SK-N-SH treated with all-trans-retinoic acid at 6 μM for 48 hours (cell line): ENCODE measurements at regions not wholly inside any gene's neighbourhood (a gene's known extent, or its start where the extent isn't known, plus 50 kb on each side); places are given as distances from the start of the nearest gene placed in this dataset.

Source experiments
- ATAC-seq: fragments of 200-7000 bp; cut with Tn5 transposase; 3 replicates; pipeline ENCODE4 v1.9.1; 2020; ENCODE audit warnings: mild to moderate bottlenecking, moderate library complexity
- ARNTL ChIP-seq: fragments of 450-650 bp; formaldehyde crosslinking; IDR thresholded peaks from 2 replicates; pipeline ENCODE4 v1.5.0; 2020; ENCODE audit warnings: low read depth, mild to moderate bottlenecking, moderate library complexity, borderline replicate concordance
- BACH2 ChIP-seq: fragments of 250-450 bp; sonication (Bioruptor Pico); IDR thresholded peaks from 2 replicates; pipeline ENCODE4 v1.9.0; 2021; ENCODE audit warnings: mild to moderate bottlenecking, borderline replicate concordance
- CREB5 ChIP-seq: fragments of 250-450 bp; sonication (Bioruptor Pico); IDR thresholded peaks from 2 replicates; pipeline ENCODE4 v1.5.1; 2020; ENCODE audit warnings: low read depth, mild to moderate bottlenecking, moderate library complexity
- CSDC2 ChIP-seq: fragments of 250-450 bp; sonication (Bioruptor Pico); IDR thresholded peaks from 2 replicates; pipeline ENCODE4 v1.5.0; 2020; ENCODE audit warnings: mild to moderate bottlenecking, moderate library complexity
- CSRNP3 ChIP-seq: fragments of 250-450 bp; sonication (Bioruptor Pico); IDR thresholded peaks from 2 replicates; pipeline ENCODE4 v1.5.1; 2021; ENCODE audit warnings: mild to moderate bottlenecking, moderate library complexity
- ESRRG ChIP-seq: fragments of 250-450 bp; sonication (Bioruptor Pico); IDR thresholded peaks from 2 replicates; pipeline ENCODE4 v1.6.1; 2021; ENCODE audit warnings: mild to moderate bottlenecking
- GLIS3 ChIP-seq: fragments of 250-450 bp; sonication (Bioruptor Pico); IDR thresholded peaks from 2 replicates; pipeline ENCODE4 v1.5.0; 2020; ENCODE audit warnings: mild to moderate bottlenecking, moderate library complexity
- ISL1 ChIP-seq: fragments of 250-450 bp; sonication (Bioruptor Pico); IDR thresholded peaks from 2 replicates; pipeline ENCODE4 v2.1.2; 2022; ENCODE audit warnings: mild to moderate bottlenecking, moderate library complexity
- OSR1 ChIP-seq: fragments of 250-450 bp; sonication (Bioruptor Pico); IDR thresholded peaks from 2 replicates; pipeline ENCODE4 v1.8.0; 2022; ENCODE audit warnings: moderate library complexity, mild to moderate bottlenecking, inconsistent platforms
- PATZ1 ChIP-seq: fragments of 250-450 bp; sonication (Bioruptor Pico); IDR thresholded peaks from 2 replicates; pipeline ENCODE4 v1.8.0; 2020; ENCODE audit warnings: mild to moderate bottlenecking, moderate library complexity, borderline replicate concordance
- POU6F1 ChIP-seq: fragments of 250-450 bp; sonication (Bioruptor Pico); IDR thresholded peaks from 2 replicates; pipeline ENCODE4 v1.8.0; 2021; ENCODE audit warnings: low read depth, mild to moderate bottlenecking, moderate library complexity, borderline replicate concordance
- PPARA ChIP-seq: fragments of 250-450 bp; sonication (Bioruptor Pico); IDR thresholded peaks from 2 replicates; pipeline ENCODE4 v1.5.0; 2020; ENCODE audit warnings: mild to moderate bottlenecking, borderline replicate concordance
- SNAI2 ChIP-seq: fragments of 250-450 bp; sonication (Bioruptor Pico); IDR thresholded peaks from 2 replicates; pipeline ENCODE4 v1.5.0; 2020; ENCODE audit warnings: mild to moderate bottlenecking, moderate library complexity
- TCF4 ChIP-seq: fragments of 250-450 bp; sonication (Bioruptor Pico); IDR thresholded peaks from 2 replicates; pipeline ENCODE4 v1.8.0; 2021; ENCODE audit warnings: mild to moderate bottlenecking, moderate library complexity, borderline replicate concordance
- TOX ChIP-seq: fragments of 250-450 bp; sonication (Bioruptor Pico); IDR thresholded peaks from 2 replicates; pipeline ENCODE4 v1.8.0; 2021; ENCODE audit warnings: mild to moderate bottlenecking, moderate library complexity, borderline replicate concordance
- TSHZ2 ChIP-seq: fragments of 250-450 bp; sonication (Bioruptor Pico); IDR thresholded peaks from 2 replicates; pipeline ENCODE4 v1.5.0; 2020; ENCODE audit warnings: mild to moderate bottlenecking, moderate library complexity
- ZC3H10 ChIP-seq: fragments of 250-450 bp; sonication (Bioruptor Pico); IDR thresholded peaks from 2 replicates; pipeline ENCODE4 v1.5.1; 2021; ENCODE audit warnings: mild to moderate bottlenecking, moderate library complexity
- ZFP3 ChIP-seq: fragments of 250-450 bp; sonication (Bioruptor Pico); IDR thresholded peaks from 2 replicates; pipeline ENCODE4 v1.5.0; 2020; ENCODE audit warnings: mild to moderate bottlenecking, moderate library complexity
- ZFP30 ChIP-seq: fragments of 450-650 bp; formaldehyde crosslinking; IDR thresholded peaks from 2 replicates; pipeline ENCODE4 v1.5.0; 2022; ENCODE audit warnings: mild to moderate bottlenecking, moderate library complexity
- ZNF70 ChIP-seq: fragments of 450-650 bp; formaldehyde crosslinking; IDR thresholded peaks from 2 replicates; pipeline ENCODE4 v1.5.0; 2020; ENCODE audit warnings: mild to moderate bottlenecking, moderate library complexity
- ZNF8 ChIP-seq: fragments of 450-650 bp; formaldehyde crosslinking; IDR thresholded peaks from 2 replicates; pipeline ENCODE4 v1.5.0; 2020; ENCODE audit warnings: mild to moderate bottlenecking, moderate library complexity

- TF ChIP-seq ISL1 (CRISPR knock-in tag), result no peak
- no peak for TF ChIP-seq PATZ1 (CRISPR knock-in tag)
- TF ChIP-seq ZC3H10 (CRISPR knock-in tag), result no peak
- no peak for TF ChIP-seq BACH2 (CRISPR knock-in tag)
- TF ChIP-seq, all 23 proteins: peak for 0
- no peak for ATAC-seq
These were observed 97.9 kb downstream of the MAFB start for GRCh38 chr20:40591119-40591518.

GRCh38 chr20:40589581-40589980, 99.5 kb downstream of the MAFB start:
- TF ChIP-seq ZC3H10 (CRISPR knock-in tag) (no peak), GLIS3 (CRISPR knock-in tag) (no peak), BACH2 (CRISPR knock-in tag) (no peak), POU6F1 (CRISPR knock-in tag) (no peak), TCF4 (CRISPR knock-in tag) (no peak), ARNTL (CRISPR knock-in tag) (no peak), TSHZ2 (no peak), PPARA (CRISPR knock-in tag) (no peak), CSRNP3 (CRISPR knock-in tag) (no peak), ZFP3 (CRISPR knock-in tag) (no peak), ESRRG (CRISPR knock-in tag) (no peak), ZNF8 (CRISPR knock-in tag) (no peak), TOX (CRISPR knock-in tag) (no peak), OSR1 (CRISPR knock-in tag) (no peak), PATZ1 (CRISPR knock-in tag) (no peak), SNAI2 (no peak), ZFP30 (no peak), CSDC2 (CRISPR knock-in tag) (no peak), ISL1 (CRISPR knock-in tag) (no peak)
- no peak for ATAC-seq

GRCh38 chr20:40588891-40589290, 100.1 kb downstream of the MAFB start:
- ATAC-seq, result no peak
- TF ChIP-seq PATZ1 (CRISPR knock-in tag) (no peak), OSR1 (CRISPR knock-in tag) (no peak), GLIS3 (CRISPR knock-in tag) (no peak), TCF4 (CRISPR knock-in tag) (no peak), CREB5 (CRISPR knock-in tag) (no peak), TOX (CRISPR knock-in tag) (no peak), ZNF8 (CRISPR knock-in tag) (no peak), ARNTL (CRISPR knock-in tag) (no peak), TSHZ2 (no peak), ZNF70 (no peak), ISL1 (CRISPR knock-in tag) (no peak), BACH2 (CRISPR knock-in tag) (no peak)
